Liver (tissue), 3 donors: ENCODE measurements at regions not wholly inside any gene's neighbourhood (a gene's known extent, or its start where the extent isn't known, plus 50 kb on each side); places are given as distances from the start of the nearest gene placed in this dataset.

Source experiments
- CTCF ChIP-seq: fragments of 150-350 bp; IDR thresholded peaks from 2 replicates; pipeline ENCODE4 v1.5.1; 2017; ENCODE audit warnings: improper control_type of control experiment, low read depth, low read length; ENCODE audit not compliant: missing input control
- FOXA2 ChIP-seq: IDR thresholded peaks from 2 replicates; pipeline ENCODE4 v1.6.1; 2016; ENCODE audit warnings: antibody characterized with exemption
- GABPA ChIP-seq, 2 donors: IDR thresholded peaks in 1 of 2; conservative IDR thresholded peaks in 1 of 2; 2 replicates each; pipeline ENCODE4 v1.6.1; 2016; ENCODE audit warnings: antibody characterized with exemption in 2 of 2, mild to moderate bottlenecking in 1 of 2, moderate library complexity in 1 of 2
- JUND ChIP-seq, 2 donors: IDR thresholded peaks; 2 replicates each; pipeline ENCODE4 v1.6.1; 2016; ENCODE audit warnings: antibody characterized with exemption in 2 of 2
- MAX ChIP-seq: IDR thresholded peaks from 2 replicates; pipeline ENCODE4 v1.6.1; 2016; ENCODE audit warnings: antibody characterized with exemption
- RAD21 ChIP-seq, 2 donors: IDR thresholded peaks; 2 replicates each; pipeline ENCODE4 v1.6.1; 2016; ENCODE audit warnings: antibody characterized with exemption in 2 of 2, mild to moderate bottlenecking in 2 of 2
- TAF1 ChIP-seq: conservative IDR thresholded peaks from 2 replicates; pipeline ENCODE4 v1.6.1; 2016; ENCODE audit warnings: antibody characterized with exemption, mild to moderate bottlenecking
- donor health status: healthy.
- donor health status: healthy.

- TF ChIP-seq CTCF (no peak), MAX (no peak), JUND (IDR thresholded peaks at IDR 0.05) (no peak), FOXA2 (no peak), GABPA (IDR thresholded peaks at IDR 0.05 in 1 of 2, conservative IDR thresholded peaks at IDR 0.05 in 1 of 2) (no peak), TAF1 (no peak), RAD21 (IDR thresholded peaks at IDR 0.05) (no peak)
Measured at GRCh38 chr2:235157746-235158482, 206.1 kb downstream of the SH3BP4 start.
